ENCODE measurements at regions not wholly inside any gene's neighbourhood (a gene's known extent, or its start where the extent isn't known, plus 50 kb on each side); places are given as distances from the start of the nearest gene placed in this dataset.

- no peak overlapping the region for H3K27ac Mint-ChIP-seq
- H3K27me3 ChIP-seq (replicated peaks in 1 of 4; ENCODE audit: control extremely low read depth in 1 of 4, control insufficient read depth in 3 of 4, insufficient read depth in 4 of 4, low read length in 3 of 4), result no peaks in the 10 kb centered on the region
- DNase-seq (no peak), ATAC-seq (ENCODE audit: low read depth) (no peak)
- no peaks in the 10 kb centered on the region for H3K9me3 Mint-ChIP-seq (ENCODE audit: insufficient read depth)
- CTCF ChIA-PET, result no interaction called here
- H3K4me2 ChIP-seq (replicated peaks; ENCODE audit: low read depth, low read length, poor library complexity, severe bottlenecking), result no peak overlapping the region
- no peaks in the 10 kb centered on the region for H3K79me2 ChIP-seq (ENCODE audit: control insufficient read depth, insufficient read depth, low read length)
- no peaks in the 10 kb centered on the region for H3K4me1 ChIP-seq (ENCODE audit: control insufficient read depth in 2 of 2, insufficient read depth in 2 of 2, low read length in 2 of 2)
- H3K4me3 ChIP-seq (ENCODE audit: control extremely low read depth in 1 of 5, extremely low read depth in 1 of 5, insufficient read depth in 1 of 5, low read depth in 2 of 5, low read length in 4 of 5), result no peak overlapping the region
- H3K4me1 Mint-ChIP-seq, result no peaks in the 10 kb centered on the region
- H3K9me3 ChIP-seq (ENCODE audit: control extremely low read depth in 1 of 3, control insufficient read depth in 2 of 3, insufficient read depth in 1 of 3, low read length in 2 of 3), result no peaks in the 10 kb centered on the region
- POLR2A ChIA-PET, result no interaction called here
- no peaks in the 10 kb centered on the region for H3K36me3 ChIP-seq (replicated peaks in 1 of 2; ENCODE audit: control extremely low read depth in 1 of 2, control insufficient read depth in 1 of 2, extremely low read depth in 1 of 2, insufficient read depth in 2 of 2, low read length in 1 of 2)
- no peak overlapping the region for H2AFZ ChIP-seq (ENCODE audit: insufficient read depth, low read depth, low read length, poor library complexity, severe bottlenecking)
- no peak overlapping the region for H3K27ac ChIP-seq (ENCODE audit: low read length in 2 of 2)
- intact Hi-C loops (cut with micrococcal nuclease), result no loop called here
- no peak overlapping the region for H3K9ac ChIP-seq (ENCODE audit: low read length)
- TF ChIP-seq, protein P1, sequence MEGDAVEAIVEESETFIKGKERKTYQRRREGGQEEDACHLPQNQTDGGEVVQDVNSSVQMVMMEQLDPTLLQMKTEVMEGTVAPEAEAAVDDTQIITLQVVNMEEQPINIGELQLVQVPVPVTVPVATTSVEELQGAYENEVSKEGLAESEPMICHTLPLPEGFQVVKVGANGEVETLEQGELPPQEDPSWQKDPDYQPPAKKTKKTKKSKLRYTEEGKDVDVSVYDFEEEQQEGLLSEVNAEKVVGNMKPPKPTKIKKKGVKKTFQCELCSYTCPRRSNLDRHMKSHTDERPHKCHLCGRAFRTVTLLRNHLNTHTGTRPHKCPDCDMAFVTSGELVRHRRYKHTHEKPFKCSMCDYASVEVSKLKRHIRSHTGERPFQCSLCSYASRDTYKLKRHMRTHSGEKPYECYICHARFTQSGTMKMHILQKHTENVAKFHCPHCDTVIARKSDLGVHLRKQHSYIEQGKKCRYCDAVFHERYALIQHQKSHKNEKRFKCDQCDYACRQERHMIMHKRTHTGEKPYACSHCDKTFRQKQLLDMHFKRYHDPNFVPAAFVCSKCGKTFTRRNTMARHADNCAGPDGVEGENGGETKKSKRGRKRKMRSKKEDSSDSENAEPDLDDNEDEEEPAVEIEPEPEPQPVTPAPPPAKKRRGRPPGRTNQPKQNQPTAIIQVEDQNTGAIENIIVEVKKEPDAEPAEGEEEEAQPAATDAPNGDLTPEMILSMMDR (IDR thresholded peaks at IDR 0.05), result no peak
- TF ChIP-seq EZH2 (IDR thresholded peaks at IDR 0.05; ENCODE audit: borderline replicate concordance, insufficient read depth, low read depth, low read length, poor library complexity, severe bottlenecking), result no peak
- no peak overlapping the region for H3K4me3 Mint-ChIP-seq
- H3K27me3 Mint-ChIP-seq, result peaks cover 5% of the 10 kb centered on the region
- no peaks in the 10 kb centered on the region for H4K20me1 ChIP-seq (ENCODE audit: control insufficient read depth, insufficient read depth, low read length, poor library complexity, severe bottlenecking)
These were observed 184.2 kb downstream of the EPM2A start for GRCh38 chr6:145551164-145551563.

DNA sequence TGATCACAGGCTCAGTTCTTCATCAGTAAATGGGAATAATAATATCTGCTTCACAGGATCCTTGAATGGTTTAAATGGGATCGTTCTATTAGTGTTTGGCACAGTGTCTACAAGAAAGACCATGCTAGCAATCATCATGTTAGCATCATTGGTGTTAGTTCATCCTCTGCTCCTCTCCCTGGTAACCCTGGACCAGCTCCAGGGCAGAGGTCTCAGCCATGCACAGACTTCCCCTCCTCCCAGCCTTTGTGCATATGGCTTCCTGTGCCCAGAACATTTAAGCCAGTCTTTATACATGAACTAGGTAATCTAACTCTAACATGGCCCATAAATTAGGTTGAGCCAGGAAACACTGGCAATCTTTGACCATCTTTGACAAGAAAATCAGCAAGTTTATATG is 180.2 kb downstream of the EPM2A start:
- TF ChIP-seq EZH2 (IDR thresholded peaks at IDR 0.05; ENCODE audit: borderline replicate concordance, insufficient read depth, low read depth, low read length, poor library complexity, severe bottlenecking), result no peak
- TF ChIP-seq, protein P1 (IDR thresholded peaks at IDR 0.05), result no peak
- no CpG with 5 or more reads among the region's 1 CpG for WGBS (ENCODE audit: insufficient coverage)

More for the DNA sequence above, 180.2 kb downstream of the EPM2A start:
- Histone ChIP-seq H3K4me3 (ENCODE audit: control extremely low read depth in 1 of 5, extremely low read depth in 1 of 5, insufficient read depth in 1 of 5, low read depth in 2 of 5, low read length in 4 of 5) (no peak overlapping the region), H3K79me2 (ENCODE audit: control insufficient read depth, insufficient read depth, low read length) (no peaks in the 10 kb centered on the region), H2AFZ (ENCODE audit: insufficient read depth, low read depth, low read length, poor library complexity, severe bottlenecking) (no peak overlapping the region), H4K20me1 (ENCODE audit: control insufficient read depth, insufficient read depth, low read length, poor library complexity, severe bottlenecking) (no peaks in the 10 kb centered on the region), H3K4me1 (ENCODE audit: control insufficient read depth in 2 of 2, insufficient read depth in 2 of 2, low read length in 2 of 2) (no peaks in the 10 kb centered on the region), H3K27me3 (replicated peaks in 1 of 4; ENCODE audit: control extremely low read depth in 1 of 4, control insufficient read depth in 3 of 4, insufficient read depth in 4 of 4, low read length in 3 of 4) (no peaks in the 10 kb centered on the region), H3K4me2 (replicated peaks; ENCODE audit: low read depth, low read length, poor library complexity, severe bottlenecking) (no peak overlapping the region), H3K9me3 (ENCODE audit: control extremely low read depth in 1 of 3, control insufficient read depth in 2 of 3, insufficient read depth in 1 of 3, low read length in 2 of 3) (no peaks in the 10 kb centered on the region), H3K9ac (ENCODE audit: low read length) (no peak overlapping the region), H3K36me3 (replicated peaks in 1 of 2; ENCODE audit: control extremely low read depth in 1 of 2, control insufficient read depth in 1 of 2, extremely low read depth in 1 of 2, insufficient read depth in 2 of 2, low read length in 1 of 2) (no peaks in the 10 kb centered on the region), H3K27ac (ENCODE audit: low read length in 2 of 2) (no peak overlapping the region)
- H3K4me3 Mint-ChIP-seq, result no peak overlapping the region
- ChIA-PET POLR2A (no interaction called here), CTCF (interaction anchor here (1.8 kb wide), 1 partner anchor 78 kb away, joined by 5 read pairs; no protein-coding TSS in a partner anchor)
- H3K27ac Mint-ChIP-seq, result no peak overlapping the region
- ATAC-seq (ENCODE audit: low read depth), result no peak
- peaks cover 8% of the 10 kb centered on the region for H3K27me3 Mint-ChIP-seq
- DNase-seq, result no peak
- intact Hi-C loops (cut with micrococcal nuclease), result no loop called here
- no peaks in the 10 kb centered on the region for H3K4me1 Mint-ChIP-seq
- H3K9me3 Mint-ChIP-seq (ENCODE audit: insufficient read depth), result no peaks in the 10 kb centered on the region
